DND-41 (cell line): ENCODE measurements at regions not wholly inside any gene's neighbourhood (a gene's known extent, or its start where the extent isn't known, plus 50 kb on each side); places are given as distances from the start of the nearest gene placed in this dataset.

Experiments
- EZH2 ChIP-seq: IDR thresholded peaks from 3 replicates; pipeline ENCODE4 v1.6.1; 2012; ENCODE audit warnings: borderline replicate concordance, low read depth, mild to moderate bottlenecking, moderate library complexity, low read length, inconsistent platforms; ENCODE audit not compliant: severe bottlenecking
- TF ChIP-seq, protein P1 (sequence below): IDR thresholded peaks from 2 replicates; pipeline ENCODE4 v1.5.1; 2012; ENCODE audit warnings: borderline replicate concordance, low read length, moderate library complexity, mild to moderate bottlenecking; ENCODE audit not compliant: poor library complexity, severe bottlenecking; ENCODE audit errors: extremely low read depth

DNA sequence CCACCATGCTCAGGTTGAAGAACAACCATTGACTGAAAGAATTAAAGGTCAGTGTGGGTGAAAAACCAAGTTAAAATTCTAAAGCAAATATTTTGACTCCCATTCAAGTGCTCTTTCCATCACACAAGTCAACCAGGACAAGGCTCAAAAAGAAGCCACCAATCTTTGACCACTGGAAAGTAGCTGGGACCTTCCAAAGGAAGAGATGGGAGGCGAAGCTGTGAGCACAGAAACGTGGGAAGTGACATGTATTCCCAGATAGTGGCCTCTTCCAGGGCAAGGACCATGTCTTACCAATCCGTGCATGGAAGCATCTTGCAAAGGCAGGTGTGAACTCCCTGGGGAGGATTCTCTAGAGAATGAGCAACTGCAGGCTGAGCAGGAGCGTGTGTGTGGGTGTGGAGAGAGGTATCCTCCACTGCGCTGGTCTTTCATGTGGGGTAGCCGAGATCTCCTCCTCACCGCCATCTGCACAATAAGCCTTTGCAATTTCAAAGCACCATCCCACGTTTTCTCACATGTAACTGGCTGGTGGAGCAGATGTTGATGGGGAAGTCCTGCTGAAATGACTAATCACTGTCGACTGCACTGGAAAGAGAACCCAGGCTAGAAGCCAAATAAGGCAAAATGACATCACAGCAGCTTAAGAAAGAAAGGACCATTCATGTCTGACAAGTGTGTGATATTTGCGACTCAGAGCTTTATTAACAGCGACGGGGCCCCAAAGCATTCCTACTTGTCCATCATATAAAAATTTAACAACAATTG is 189.4 kb upstream of the RREB1 start:
- TF ChIP-seq, protein P1, sequence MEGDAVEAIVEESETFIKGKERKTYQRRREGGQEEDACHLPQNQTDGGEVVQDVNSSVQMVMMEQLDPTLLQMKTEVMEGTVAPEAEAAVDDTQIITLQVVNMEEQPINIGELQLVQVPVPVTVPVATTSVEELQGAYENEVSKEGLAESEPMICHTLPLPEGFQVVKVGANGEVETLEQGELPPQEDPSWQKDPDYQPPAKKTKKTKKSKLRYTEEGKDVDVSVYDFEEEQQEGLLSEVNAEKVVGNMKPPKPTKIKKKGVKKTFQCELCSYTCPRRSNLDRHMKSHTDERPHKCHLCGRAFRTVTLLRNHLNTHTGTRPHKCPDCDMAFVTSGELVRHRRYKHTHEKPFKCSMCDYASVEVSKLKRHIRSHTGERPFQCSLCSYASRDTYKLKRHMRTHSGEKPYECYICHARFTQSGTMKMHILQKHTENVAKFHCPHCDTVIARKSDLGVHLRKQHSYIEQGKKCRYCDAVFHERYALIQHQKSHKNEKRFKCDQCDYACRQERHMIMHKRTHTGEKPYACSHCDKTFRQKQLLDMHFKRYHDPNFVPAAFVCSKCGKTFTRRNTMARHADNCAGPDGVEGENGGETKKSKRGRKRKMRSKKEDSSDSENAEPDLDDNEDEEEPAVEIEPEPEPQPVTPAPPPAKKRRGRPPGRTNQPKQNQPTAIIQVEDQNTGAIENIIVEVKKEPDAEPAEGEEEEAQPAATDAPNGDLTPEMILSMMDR, result no peak
- no peak for TF ChIP-seq EZH2
